Prostate gland (tissue), 2 donors: ENCODE measurements at regions not wholly inside any gene's neighbourhood (a gene's known extent, or its start where the extent isn't known, plus 50 kb on each side); places are given as distances from the start of the nearest gene placed in this dataset.

Source experiments
- POLR2AphosphoS5 ChIP-seq: sonication (generic); formaldehyde crosslinking; IDR thresholded peaks from one replicate; pipeline ENCODE4 v1.6.1; 2017; ENCODE audit warnings: antibody characterized with exemption
- TF ChIP-seq, protein P1 (sequence below), 4 experiments: fragments of 200-600 bp in 2 of 4; fragments of 450-650 bp in 2 of 4; sonication (generic) in 2 of 4; IDR thresholded peaks; 1 replicate in 3 of 4; 2 replicates in 1 of 4; pipeline ENCODE4 v1.5.1; 2016 to 2019; ENCODE audit warnings: antibody characterized with exemption in 4 of 4, mild to moderate bottlenecking in 2 of 4, moderate library complexity in 2 of 4

DNA sequence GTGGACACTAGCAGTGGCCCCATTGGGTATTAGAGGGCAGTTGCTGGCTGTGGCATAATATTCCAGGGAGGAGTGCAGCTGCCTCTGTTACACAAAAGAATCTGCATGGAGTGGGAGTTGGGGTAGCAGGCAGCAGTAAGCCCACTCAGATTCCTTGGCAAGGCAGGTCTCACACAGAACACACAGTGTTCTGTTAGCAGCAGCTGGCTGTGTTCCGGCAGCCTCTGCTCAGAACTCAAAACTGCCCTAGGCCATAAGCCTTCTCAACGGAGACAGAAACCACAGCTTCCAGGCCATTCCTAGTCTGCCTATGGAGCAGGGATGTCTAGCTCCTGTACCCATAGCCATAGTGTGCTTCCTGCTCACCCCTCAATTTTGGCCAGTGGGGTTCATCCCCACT, 1085.4 kb downstream of the SLC6A15 start:
- TF ChIP-seq, protein P1, sequence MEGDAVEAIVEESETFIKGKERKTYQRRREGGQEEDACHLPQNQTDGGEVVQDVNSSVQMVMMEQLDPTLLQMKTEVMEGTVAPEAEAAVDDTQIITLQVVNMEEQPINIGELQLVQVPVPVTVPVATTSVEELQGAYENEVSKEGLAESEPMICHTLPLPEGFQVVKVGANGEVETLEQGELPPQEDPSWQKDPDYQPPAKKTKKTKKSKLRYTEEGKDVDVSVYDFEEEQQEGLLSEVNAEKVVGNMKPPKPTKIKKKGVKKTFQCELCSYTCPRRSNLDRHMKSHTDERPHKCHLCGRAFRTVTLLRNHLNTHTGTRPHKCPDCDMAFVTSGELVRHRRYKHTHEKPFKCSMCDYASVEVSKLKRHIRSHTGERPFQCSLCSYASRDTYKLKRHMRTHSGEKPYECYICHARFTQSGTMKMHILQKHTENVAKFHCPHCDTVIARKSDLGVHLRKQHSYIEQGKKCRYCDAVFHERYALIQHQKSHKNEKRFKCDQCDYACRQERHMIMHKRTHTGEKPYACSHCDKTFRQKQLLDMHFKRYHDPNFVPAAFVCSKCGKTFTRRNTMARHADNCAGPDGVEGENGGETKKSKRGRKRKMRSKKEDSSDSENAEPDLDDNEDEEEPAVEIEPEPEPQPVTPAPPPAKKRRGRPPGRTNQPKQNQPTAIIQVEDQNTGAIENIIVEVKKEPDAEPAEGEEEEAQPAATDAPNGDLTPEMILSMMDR (IDR thresholded peaks at IDR 0.05) = no peak
- no peak for TF ChIP-seq POLR2AphosphoS5
